AG09319 (cell line): ENCODE measurements at regions not wholly inside any gene's neighbourhood (a gene's known extent, or its start where the extent isn't known, plus 50 kb on each side); places are given as distances from the start of the nearest gene placed in this dataset.
"Not testable (repeated sequence)": the region's sequence is repeated elsewhere in the genome, so short reads cannot be mapped to it uniquely, and the experiment has no call there.

ENCODE experiments used
- DNase-seq: peaks from one replicate; pipeline ENCODE4 v3.0.0-alpha.2; 2010; ENCODE audit warnings: low read depth; ENCODE audit errors: extremely low read depth
- TF ChIP-seq, protein P1 (sequence below): IDR thresholded peaks from 2 replicates; pipeline ENCODE4 v1.5.1; 2011; ENCODE audit warnings: low read depth, mild to moderate bottlenecking, inconsistent platforms, low read length, moderate library complexity

- DNase-seq: no peak
- TF ChIP-seq, protein P1, sequence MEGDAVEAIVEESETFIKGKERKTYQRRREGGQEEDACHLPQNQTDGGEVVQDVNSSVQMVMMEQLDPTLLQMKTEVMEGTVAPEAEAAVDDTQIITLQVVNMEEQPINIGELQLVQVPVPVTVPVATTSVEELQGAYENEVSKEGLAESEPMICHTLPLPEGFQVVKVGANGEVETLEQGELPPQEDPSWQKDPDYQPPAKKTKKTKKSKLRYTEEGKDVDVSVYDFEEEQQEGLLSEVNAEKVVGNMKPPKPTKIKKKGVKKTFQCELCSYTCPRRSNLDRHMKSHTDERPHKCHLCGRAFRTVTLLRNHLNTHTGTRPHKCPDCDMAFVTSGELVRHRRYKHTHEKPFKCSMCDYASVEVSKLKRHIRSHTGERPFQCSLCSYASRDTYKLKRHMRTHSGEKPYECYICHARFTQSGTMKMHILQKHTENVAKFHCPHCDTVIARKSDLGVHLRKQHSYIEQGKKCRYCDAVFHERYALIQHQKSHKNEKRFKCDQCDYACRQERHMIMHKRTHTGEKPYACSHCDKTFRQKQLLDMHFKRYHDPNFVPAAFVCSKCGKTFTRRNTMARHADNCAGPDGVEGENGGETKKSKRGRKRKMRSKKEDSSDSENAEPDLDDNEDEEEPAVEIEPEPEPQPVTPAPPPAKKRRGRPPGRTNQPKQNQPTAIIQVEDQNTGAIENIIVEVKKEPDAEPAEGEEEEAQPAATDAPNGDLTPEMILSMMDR: no peak
Measured at GRCh38 chr18:70554854-70555445, 266.1 kb downstream of the SOCS6 start.

- DNase-seq: no peak
- TF ChIP-seq, protein P1: no peak
Measured at GRCh38 chr18:70553936-70554260, 265.1 kb downstream of the SOCS6 start.

DNA sequence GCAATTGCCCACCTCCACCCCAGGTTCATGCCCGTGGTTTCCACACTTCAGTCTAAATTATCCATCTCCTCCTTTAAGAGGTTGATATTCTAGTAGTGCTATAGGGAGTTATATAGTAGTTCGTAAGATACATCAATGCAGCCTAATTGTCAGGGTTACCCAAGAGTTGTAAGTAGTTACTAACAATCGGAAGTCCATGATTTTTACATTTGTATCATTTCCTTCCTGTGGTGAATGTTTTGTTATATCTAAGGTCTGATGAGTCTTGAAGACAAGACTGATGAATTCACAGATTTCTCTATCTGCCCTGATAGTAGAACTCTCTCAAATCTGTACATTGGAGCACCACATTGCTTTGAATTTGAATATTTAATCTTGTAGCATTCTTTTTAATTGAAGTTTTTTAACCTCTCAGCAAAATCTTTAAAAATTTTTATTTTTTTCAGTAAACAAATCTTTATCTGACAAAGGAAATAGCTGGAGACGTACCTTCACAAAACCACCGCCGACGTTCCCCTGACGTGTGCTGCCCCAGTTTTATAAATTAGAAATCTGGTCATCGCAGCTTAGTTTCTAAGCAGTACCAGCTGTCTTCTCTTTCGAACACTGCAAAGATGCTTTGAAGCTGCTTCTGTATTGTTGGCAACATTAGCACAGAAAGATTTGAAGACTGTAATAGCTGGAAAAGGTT, 264.5 kb downstream of the SOCS6 start:
- DNase-seq: no peak
- TF ChIP-seq, protein P1: no peak

DNA sequence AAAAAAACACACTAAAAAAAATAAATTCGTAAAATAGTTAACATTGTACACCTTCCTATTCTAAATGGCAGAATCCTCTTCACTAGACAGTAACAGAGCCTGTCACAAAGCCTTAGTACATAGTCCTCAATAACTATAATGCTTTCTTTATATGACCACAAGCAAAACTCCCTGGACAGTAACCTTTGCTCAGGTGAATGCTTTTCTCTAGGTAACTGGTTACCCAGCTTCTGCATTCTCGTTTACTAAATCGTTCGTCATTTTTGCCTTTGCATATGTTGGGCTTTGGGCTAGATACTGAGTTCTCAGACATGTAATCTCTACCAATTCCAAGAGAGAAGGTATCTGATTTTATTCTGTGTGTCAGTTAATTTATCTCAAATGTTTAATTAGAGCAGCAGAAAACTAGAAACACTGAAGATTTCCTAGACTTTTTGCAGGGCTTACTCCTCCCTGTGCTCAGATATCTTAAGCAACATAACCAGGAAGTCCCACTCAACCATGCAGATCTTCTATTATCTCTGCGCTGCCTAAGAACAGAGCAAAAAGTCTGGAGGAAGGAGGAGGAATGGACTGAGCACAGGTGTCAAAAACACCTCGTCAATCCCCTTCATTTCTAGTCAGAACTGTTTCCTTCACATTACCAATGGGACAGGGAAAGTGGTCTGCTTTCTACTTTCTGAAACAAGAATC, 247.7 kb downstream of the SOCS6 start:
- DNase-seq: no peak
- TF ChIP-seq, protein P1: no peak

- no peak for DNase-seq
- TF ChIP-seq, protein P1: no peak
Measured at GRCh38 chr18:70535041-70535440, 246.2 kb downstream of the SOCS6 start.

DNA sequence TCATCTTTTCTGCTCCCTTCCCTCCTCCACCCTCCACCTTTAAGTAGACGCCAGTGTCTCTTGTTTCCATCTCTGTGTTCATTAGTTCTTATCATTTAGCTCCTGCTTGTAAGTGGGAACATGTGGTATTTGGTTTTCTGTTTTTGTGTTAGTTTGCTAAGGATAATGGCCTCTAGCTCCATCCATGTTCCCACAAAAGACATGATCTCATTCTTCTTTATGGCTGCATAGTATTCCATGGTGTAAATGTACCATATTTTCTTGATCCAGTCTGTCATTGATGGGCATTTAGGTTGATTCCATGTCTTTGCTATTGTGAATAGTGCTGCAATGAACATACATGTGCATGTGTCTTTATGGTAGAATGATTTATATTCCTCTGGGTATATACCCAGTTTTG, 236.5 kb downstream of the SOCS6 start:
- not testable (repeated sequence) for DNase-seq

GRCh38 chr18:70523792-70524182, 234.9 kb downstream of the SOCS6 start:
- TF ChIP-seq, protein P1: no peak
- DNase-seq: no peak
